NCI-H1930 (cell line): ENCODE measurements at regions not wholly inside any gene's neighbourhood (a gene's known extent, or its start where the extent isn't known, plus 50 kb on each side); places are given as distances from the start of the nearest gene placed in this dataset.
"Not testable (repeated sequence)": the region's sequence is repeated elsewhere in the genome, so short reads cannot be mapped to it uniquely, and the experiment has no call there.

Experiments used
- DNase-seq, 2 experiments: peaks; one replicate each; lab custom pipeline; 2025; lab: John Stamatoyannopoulos, UW

- DNase-seq, result no peak
Measured at GRCh38 chrX:69062493-69062892, 102.8 kb downstream of the PJA1 start.

- no peak for DNase-seq
Measured at GRCh38 chrX:69060631-69061408, 104.4 kb downstream of the PJA1 start.

GRCh38 chrX:69055193-69055592 is 110.1 kb downstream of the PJA1 start:
- DNase-seq, result no peak

GRCh38 chrX:69054497-69054896 is 110.8 kb downstream of the PJA1 start:
- not testable (repeated sequence) for DNase-seq

GRCh38 chrX:69051901-69052300 is 113.4 kb downstream of the PJA1 start:
- no peak for DNase-seq

- DNase-seq, result no peak
Measured at GRCh38 chrX:69050051-69050765, 115.0 kb downstream of the PJA1 start.

GRCh38 chrX:69046996-69047490 is 118.2 kb downstream of the PJA1 start:
- DNase-seq, result no peak

GRCh38 chrX:69045616-69046345 is 119.5 kb downstream of the PJA1 start:
- DNase-seq, result no peak

- no peak for DNase-seq
Measured at GRCh38 chrX:69038816-69039215, 126.4 kb downstream of the PJA1 start.

- DNase-seq, result no peak
Measured at GRCh38 chrX:69038188-69038587, 127.1 kb downstream of the PJA1 start.

- DNase-seq, result no peak
Measured at GRCh38 chrX:69037786-69038185, 127.5 kb downstream of the PJA1 start.

GRCh38 chrX:69036674-69037573 is 128.3 kb downstream of the PJA1 start:
- no peak for DNase-seq

- no peak for DNase-seq
Measured at GRCh38 chrX:69034451-69034850, 130.8 kb downstream of the PJA1 start.

GRCh38 chrX:69033936-69034335 is 131.3 kb downstream of the PJA1 start:
- DNase-seq, result no peak

GRCh38 chrX:69032601-69033000 is 132.7 kb downstream of the PJA1 start:
- no peak for DNase-seq

- DNase-seq, result no peak
Measured at GRCh38 chrX:69031971-69032391, 133.3 kb downstream of the PJA1 start.

GRCh38 chrX:69031181-69031580 is 134.1 kb downstream of the PJA1 start:
- DNase-seq, result no peak

GRCh38 chrX:69029771-69030170 is 135.5 kb downstream of the PJA1 start:
- DNase-seq, result no peak

GRCh38 chrX:69028761-69029120 is 136.5 kb downstream of the PJA1 start:
- DNase-seq, result no peak

GRCh38 chrX:69028006-69028760 is 137.1 kb downstream of the PJA1 start:
- no peak for DNase-seq
